Cardiac septum (tissue), 1 donor: ENCODE measurements at regions not wholly inside any gene's neighbourhood (a gene's known extent, or its start where the extent isn't known, plus 50 kb on each side); places are given as distances from the start of the nearest gene placed in this dataset.
A peak's percentile ranks its signal among the peaks of the same experiment; 100 is the strongest.

Experiments
- DNase-seq: peaks from one replicate; pipeline ENCODE4 v3.0.0-alpha.2; 2020; ENCODE audit warnings: low spot score
- intact Hi-C: fragments of 100-400 bp; cut with DNase I; formaldehyde crosslinking; loops from one replicate; pipeline ENCODE4 v1.14.0; 2022
- donor health status: DM: no; HTN: no; CAD: no.

GRCh38 chr2:20150110-20150706, 74.7 kb downstream of the SDC1 start:
- intact Hi-C loops = no loop called here
- DNase-seq = no peak

- intact Hi-C loops = no loop called here
Observed at GRCh38 chr2:20149703-20150030, 75.3 kb downstream of the SDC1 start.

GRCh38 chr2:20148923-20149702, 75.8 kb downstream of the SDC1 start:
- intact Hi-C loops = no loop called here
- no peak for DNase-seq

More at GRCh38 chr2:20149703-20150030, 75.3 kb downstream of the SDC1 start:
- DNase-seq = no peak

GRCh38 chr2:20148426-20148922, 76.5 kb downstream of the SDC1 start:
- DNase-seq = no peak
- intact Hi-C loops = no loop called here

- DNase-seq = no peak
- intact Hi-C loops = no loop called here
Observed at GRCh38 chr2:20147351-20147750, 77.6 kb downstream of the SDC1 start.

- intact Hi-C loops = no loop called here
- no peak for DNase-seq
Observed at GRCh38 chr2:20146401-20146800, 78.5 kb downstream of the SDC1 start.

- intact Hi-C loops = no loop called here
- no peak for DNase-seq
Observed at GRCh38 chr2:20145497-20146193, 79.3 kb downstream of the SDC1 start.

GRCh38 chr2:20144861-20145260, 80.1 kb downstream of the SDC1 start:
- intact Hi-C loops = no loop called here
- no peak for DNase-seq

GRCh38 chr2:20144196-20144595, 80.7 kb downstream of the SDC1 start:
- DNase-seq = no peak
- intact Hi-C loops = no loop called here

GRCh38 chr2:20143263-20143662, 81.7 kb downstream of the SDC1 start:
- intact Hi-C loops = no loop called here
- DNase-seq = no peak

- intact Hi-C loops = no loop called here
- no peak for DNase-seq
Observed at GRCh38 chr2:20141806-20142205, 83.1 kb downstream of the SDC1 start.

GRCh38 chr2:20141056-20141762, 83.7 kb downstream of the SDC1 start:
- no peak for DNase-seq
- intact Hi-C loops = no loop called here

- no peak for DNase-seq
- intact Hi-C loops = no loop called here
Observed at GRCh38 chr2:20140321-20141055, 84.4 kb downstream of the SDC1 start.

GRCh38 chr2:20139407-20140172, 85.3 kb downstream of the SDC1 start:
- intact Hi-C loops = loop anchor here (10.0 kb wide), 1 partner anchor 85 kb away; the partner anchor contains the start of gene SDC1
- DNase-seq = no peak

- intact Hi-C loops = loop anchor here (10.0 kb wide), 1 partner anchor 86 kb away; the partner anchor contains the start of gene SDC1
Observed at GRCh38 chr2:20138696-20139095, 86.2 kb downstream of the SDC1 start.

GRCh38 chr2:20137884-20138283, 86.5 kb upstream of the LAPTM4A start:
- DNase-seq = no peak
- intact Hi-C loops = loop anchor here (10.0 kb wide), 1 partner anchor 87 kb away; the partner anchor contains the start of gene SDC1

More at GRCh38 chr2:20138696-20139095, 86.2 kb downstream of the SDC1 start:
- DNase-seq = no peak

GRCh38 chr2:20137131-20137571, 85.7 kb upstream of the LAPTM4A start:
- intact Hi-C loops = loop anchor here (10.0 kb wide), 1 partner anchor 88 kb away; the partner anchor contains the start of gene SDC1
- DNase-seq = no peak

- peak; percentile 70 for DNase-seq
- intact Hi-C loops = loop anchor here (10.0 kb wide), 1 partner anchor 89 kb away; the partner anchor contains the start of gene SDC1
Observed at GRCh38 chr2:20136149-20136548, 84.7 kb upstream of the LAPTM4A start.
